ENCODE measurements at regions not wholly inside any gene's neighbourhood (a gene's known extent, or its start where the extent isn't known, plus 50 kb on each side); places are given as distances from the start of the nearest gene placed in this dataset.

DNA sequence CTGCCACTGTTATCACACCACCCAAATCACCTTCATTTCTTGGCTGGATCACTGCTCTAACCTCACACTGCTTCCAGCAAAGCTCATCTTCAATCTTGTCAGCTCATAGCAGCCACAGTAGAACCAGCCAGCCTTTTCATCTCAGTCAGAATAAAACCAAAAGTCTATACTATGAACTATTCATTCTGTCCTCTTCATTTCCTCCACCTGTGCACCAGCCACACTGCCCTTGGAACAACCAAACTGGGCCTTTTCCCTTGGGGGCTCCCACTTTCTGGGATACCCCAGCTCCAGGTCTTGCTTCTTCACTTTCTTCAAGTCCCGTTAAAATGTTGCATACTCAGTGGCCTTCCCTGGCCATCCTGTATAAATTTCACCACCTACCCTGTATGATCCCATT lies 234.4 kb upstream of the DAAM1 start:
- no peaks in the 10 kb centered on the region for H3K9me3 ChIP-seq (ENCODE audit: severe bottlenecking)

DNA sequence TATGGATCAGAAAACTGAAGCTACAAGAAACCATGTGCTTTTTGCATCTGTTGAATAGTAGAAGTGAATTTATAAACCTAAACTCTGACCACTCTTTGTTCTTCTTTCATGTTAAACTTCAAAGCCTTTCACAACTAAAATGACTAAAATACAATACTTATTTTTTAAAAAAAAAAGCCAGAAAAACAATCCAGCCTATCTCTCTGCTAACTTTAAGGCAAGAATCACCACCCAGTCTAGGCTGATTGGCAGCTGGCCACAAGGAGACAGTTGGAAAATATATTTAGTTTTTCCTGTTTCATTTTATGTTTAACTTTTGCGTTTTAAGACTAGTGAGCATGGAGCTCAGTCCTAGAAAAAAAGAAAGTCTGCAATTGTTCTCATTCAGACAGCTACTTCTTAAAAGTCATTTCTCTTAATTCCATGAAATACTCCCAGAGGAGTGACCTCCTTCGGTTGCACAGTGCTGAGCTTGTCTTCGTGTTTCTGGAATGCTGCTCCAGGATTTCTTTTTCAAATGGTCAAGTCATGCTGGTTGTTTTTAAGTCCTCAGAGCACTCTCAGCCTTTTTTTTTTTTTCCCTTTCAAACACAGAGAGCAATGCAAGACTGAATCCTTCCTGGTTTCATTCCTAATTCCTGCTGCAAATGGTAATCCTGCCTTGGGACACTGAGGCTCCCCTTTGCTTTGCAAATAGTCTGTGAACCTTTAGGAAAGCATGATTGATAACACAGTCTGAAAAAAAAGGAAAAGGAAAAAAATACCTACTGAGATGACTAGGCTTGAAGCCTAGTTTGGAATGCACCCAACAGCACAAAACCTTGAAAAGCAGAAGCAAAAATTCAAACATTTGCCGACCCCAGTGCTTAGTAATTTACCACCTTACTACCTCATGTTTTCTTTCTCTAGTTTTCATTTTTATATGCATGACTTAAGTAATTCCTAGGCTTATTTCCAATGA lies 233.3 kb upstream of the DAAM1 start:
- Histone ChIP-seq H3K27me3 (ENCODE audit: insufficient read depth, poor library complexity, severe bottlenecking) (no peaks in the 10 kb centered on the region), H3K27ac (ENCODE audit: poor library complexity, severe bottlenecking) (no peak overlapping the region), H3K36me3 (ENCODE audit: low read depth) (no peaks in the 10 kb centered on the region), H3K4me1 (ENCODE audit: insufficient read depth, poor library complexity, severe bottlenecking) (no peaks in the 10 kb centered on the region), H3K9me3 (ENCODE audit: severe bottlenecking) (no peaks in the 10 kb centered on the region), H3K4me3 (ENCODE audit: severe bottlenecking) (no peak overlapping the region)
- TF ChIP-seq, protein P1, sequence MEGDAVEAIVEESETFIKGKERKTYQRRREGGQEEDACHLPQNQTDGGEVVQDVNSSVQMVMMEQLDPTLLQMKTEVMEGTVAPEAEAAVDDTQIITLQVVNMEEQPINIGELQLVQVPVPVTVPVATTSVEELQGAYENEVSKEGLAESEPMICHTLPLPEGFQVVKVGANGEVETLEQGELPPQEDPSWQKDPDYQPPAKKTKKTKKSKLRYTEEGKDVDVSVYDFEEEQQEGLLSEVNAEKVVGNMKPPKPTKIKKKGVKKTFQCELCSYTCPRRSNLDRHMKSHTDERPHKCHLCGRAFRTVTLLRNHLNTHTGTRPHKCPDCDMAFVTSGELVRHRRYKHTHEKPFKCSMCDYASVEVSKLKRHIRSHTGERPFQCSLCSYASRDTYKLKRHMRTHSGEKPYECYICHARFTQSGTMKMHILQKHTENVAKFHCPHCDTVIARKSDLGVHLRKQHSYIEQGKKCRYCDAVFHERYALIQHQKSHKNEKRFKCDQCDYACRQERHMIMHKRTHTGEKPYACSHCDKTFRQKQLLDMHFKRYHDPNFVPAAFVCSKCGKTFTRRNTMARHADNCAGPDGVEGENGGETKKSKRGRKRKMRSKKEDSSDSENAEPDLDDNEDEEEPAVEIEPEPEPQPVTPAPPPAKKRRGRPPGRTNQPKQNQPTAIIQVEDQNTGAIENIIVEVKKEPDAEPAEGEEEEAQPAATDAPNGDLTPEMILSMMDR (IDR thresholded peaks at IDR 0.05; ENCODE audit: poor library complexity, severe bottlenecking): no peak
- ATAC-seq (ENCODE audit: low read depth) (no peak), DNase-seq (ENCODE audit: low spot score) (no peak)

More for the DNA sequence above, 234.4 kb upstream of the DAAM1 start:
- Histone ChIP-seq H3K4me3 (ENCODE audit: severe bottlenecking) (no peak overlapping the region), H3K4me1 (ENCODE audit: insufficient read depth, poor library complexity, severe bottlenecking) (no peaks in the 10 kb centered on the region), H3K27me3 (ENCODE audit: insufficient read depth, poor library complexity, severe bottlenecking) (no peaks in the 10 kb centered on the region), H3K36me3 (ENCODE audit: low read depth) (no peaks in the 10 kb centered on the region), H3K27ac (ENCODE audit: poor library complexity, severe bottlenecking) (no peak overlapping the region)
- ATAC-seq (ENCODE audit: low read depth) (no peak), DNase-seq (ENCODE audit: low spot score) (no peak)
- TF ChIP-seq, protein P1 (IDR thresholded peaks at IDR 0.05; ENCODE audit: poor library complexity, severe bottlenecking): no peak

DNA sequence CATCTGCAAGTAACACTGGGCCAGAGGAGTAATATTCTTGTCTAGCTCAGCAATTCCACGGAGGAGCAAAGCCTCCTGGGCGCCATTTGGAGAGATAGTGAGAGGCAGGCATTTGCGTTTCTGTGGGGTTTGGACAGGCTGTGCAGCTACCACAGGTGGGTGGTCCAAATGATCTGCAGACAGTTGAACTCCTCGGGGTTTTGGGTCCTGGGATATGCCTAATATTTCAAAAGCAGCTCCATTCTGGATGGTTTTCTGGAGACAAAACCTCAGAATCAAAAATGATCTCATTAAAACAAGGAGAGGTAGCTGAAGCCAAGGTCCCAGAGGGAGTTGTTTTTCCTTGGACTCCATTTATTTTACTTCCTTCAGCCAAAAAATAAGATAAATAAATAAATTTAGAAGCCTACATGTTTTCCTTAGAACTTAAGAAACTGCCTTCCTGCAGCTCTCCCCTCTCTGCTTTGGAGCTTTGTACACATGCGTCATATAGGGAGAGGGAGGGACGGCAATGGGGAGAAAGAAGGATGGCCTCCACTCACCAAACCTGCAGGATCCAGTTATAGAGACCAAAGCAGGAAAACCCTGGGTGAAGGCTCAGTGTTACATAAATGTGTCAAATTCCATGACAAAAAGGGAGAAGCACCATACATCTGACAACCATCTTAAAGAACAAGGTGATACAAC lies 227.3 kb upstream of the DAAM1 start:
- TF ChIP-seq, protein P1 (IDR thresholded peaks at IDR 0.05; ENCODE audit: poor library complexity, severe bottlenecking): no peak
- Histone ChIP-seq H3K27me3 (ENCODE audit: insufficient read depth, poor library complexity, severe bottlenecking) (no peaks in the 10 kb centered on the region), H3K9me3 (ENCODE audit: severe bottlenecking) (no peaks in the 10 kb centered on the region), H3K4me1 (ENCODE audit: insufficient read depth, poor library complexity, severe bottlenecking) (no peaks in the 10 kb centered on the region), H3K27ac (ENCODE audit: poor library complexity, severe bottlenecking) (no peak overlapping the region), H3K4me3 (ENCODE audit: severe bottlenecking) (no peak overlapping the region), H3K36me3 (ENCODE audit: low read depth) (no peaks in the 10 kb centered on the region)
- ATAC-seq (ENCODE audit: low read depth): no peak
- DNase-seq (ENCODE audit: low spot score): no peak

DNA sequence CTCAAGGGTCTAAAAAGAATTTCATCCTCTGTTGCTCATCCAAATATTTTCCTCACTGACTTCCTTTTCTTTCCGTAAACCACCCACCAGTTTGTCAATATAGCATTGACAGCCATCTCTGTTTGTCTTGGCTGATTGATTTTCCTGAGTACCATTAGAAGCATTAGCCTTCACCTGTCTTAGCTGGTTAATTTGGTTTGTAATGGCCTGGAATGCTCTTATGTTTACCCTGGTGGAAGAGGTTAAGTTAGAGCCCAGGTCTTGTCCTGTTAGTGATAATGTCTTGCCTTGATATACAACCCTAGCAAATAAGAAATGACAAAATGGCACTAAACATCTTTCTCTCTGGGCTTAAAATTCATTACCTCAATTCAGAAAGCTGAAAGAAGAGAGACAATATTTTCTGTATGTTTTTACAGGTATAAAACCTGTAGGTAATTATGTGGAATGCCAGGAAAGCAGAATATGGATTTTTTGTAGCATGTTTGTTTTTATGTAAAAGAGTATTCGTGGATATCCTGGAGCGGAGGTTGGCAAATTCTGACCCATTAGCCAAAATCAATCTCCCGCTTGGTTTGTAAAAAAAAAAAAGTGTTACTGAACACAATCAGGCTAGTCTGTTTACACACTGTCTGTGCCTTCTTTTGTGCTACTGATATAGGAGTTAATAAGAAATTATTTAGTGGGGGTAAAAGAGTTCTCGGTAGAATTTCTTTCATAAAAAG lies 224.4 kb upstream of the DAAM1 start:
- no peaks in the 10 kb centered on the region for H3K36me3 ChIP-seq (ENCODE audit: low read depth)
- no peaks in the 10 kb centered on the region for H3K4me1 ChIP-seq (ENCODE audit: insufficient read depth, poor library complexity, severe bottlenecking)
- no peak overlapping the region for H3K27ac ChIP-seq (ENCODE audit: poor library complexity, severe bottlenecking)
- no peaks in the 10 kb centered on the region for H3K27me3 ChIP-seq (ENCODE audit: insufficient read depth, poor library complexity, severe bottlenecking)
- H3K4me3 ChIP-seq (ENCODE audit: severe bottlenecking): no peak overlapping the region
- DNase-seq (ENCODE audit: low spot score) (no peak), ATAC-seq (ENCODE audit: low read depth) (no peak)
- no peaks in the 10 kb centered on the region for H3K9me3 ChIP-seq (ENCODE audit: severe bottlenecking)
- TF ChIP-seq, protein P1 (IDR thresholded peaks at IDR 0.05; ENCODE audit: poor library complexity, severe bottlenecking): no peak

Measured in RWPE2 (cell line).